SH-SY5Y (cell line): ENCODE measurements at regions not wholly inside any gene's neighbourhood (a gene's known extent, or its start where the extent isn't known, plus 50 kb on each side); places are given as distances from the start of the nearest gene placed in this dataset.
A peak's percentile ranks its signal among the peaks of the same experiment; 100 is the strongest.

Source experiments
- GATA2 ChIP-seq: IDR thresholded peaks from 2 replicates; pipeline ENCODE4 v1.6.1; 2011; ENCODE audit warnings: mild to moderate bottlenecking, low read depth, low read length
- GATA3 ChIP-seq: IDR thresholded peaks from 2 replicates; pipeline ENCODE4 v1.6.1; 2011; ENCODE audit warnings: low read depth, mild to moderate bottlenecking, low read length, moderate library complexity

DNA sequence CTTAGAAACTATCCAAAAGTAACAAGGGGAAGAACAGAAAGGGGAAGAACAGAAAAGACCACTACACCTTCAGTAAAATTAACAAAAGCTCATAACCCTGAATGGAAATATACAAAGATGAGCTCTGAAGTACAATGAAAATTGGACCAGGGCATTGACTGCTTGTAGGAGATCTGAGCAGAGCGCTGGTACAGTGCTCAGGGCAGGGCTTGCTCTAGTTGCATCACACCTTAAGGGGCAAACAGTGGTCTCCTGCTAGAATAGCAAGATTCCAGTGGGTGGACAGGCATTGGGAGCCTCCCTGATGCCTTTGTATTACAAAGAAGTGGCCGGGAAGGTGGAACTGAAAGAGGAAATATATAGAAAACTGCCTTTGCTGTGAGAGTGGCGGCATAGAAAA, 111.9 kb upstream of the RGS1 start:
- no peak for TF ChIP-seq GATA2
- TF ChIP-seq GATA3 = no peak

- TF ChIP-seq GATA3 (no peak), GATA2 (no peak)
These were observed 101.4 kb upstream of the RGS1 start for GRCh38 chr1:192474080-192474683.

- TF ChIP-seq GATA2 (no peak), GATA3 (no peak)
These were observed 100.2 kb upstream of the RGS1 start for GRCh38 chr1:192475329-192475728.

DNA sequence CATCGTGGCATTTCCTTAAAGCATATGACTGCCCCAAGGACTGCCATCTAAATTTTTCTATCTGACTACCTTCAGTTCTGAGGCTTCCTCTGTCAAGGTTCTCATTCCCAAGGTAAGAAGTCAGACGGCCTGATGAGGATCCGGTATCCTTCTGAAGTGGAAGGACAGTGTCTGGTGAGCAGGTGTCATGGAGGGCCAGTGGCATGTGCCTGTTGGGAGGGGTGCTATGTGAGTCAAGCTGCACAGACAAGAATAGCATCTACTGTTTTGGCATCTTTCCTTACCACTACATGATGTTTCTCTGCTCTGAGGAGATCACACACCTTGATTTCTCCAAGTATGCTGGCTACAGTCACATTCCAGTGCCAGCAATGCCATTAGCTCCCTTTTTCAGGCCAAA, 99.6 kb upstream of the RGS1 start:
- TF ChIP-seq GATA3 (no peak), GATA2 (no peak)

DNA sequence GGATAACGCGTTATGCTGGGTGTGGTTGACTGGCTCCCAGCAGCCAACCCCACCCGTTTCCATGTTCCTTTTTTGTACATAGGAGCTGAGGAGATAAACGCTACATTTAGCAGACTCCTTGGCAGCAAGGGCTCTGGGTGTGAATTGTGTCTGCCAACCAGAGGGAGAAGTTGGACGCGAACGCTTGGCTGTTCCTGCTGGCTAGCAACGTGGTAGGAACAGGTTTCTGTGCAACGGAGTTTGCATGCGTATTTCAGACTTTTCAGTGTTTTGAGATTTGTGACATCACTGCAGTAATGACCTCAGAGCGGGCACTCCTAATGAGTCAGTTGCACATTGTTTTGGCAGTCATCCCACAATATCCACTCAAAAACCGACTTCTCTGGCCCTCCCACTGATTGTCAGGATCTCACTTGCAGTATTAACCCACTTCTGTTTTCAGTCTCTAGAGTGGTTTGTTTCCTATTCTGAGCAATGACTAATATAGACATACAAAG, 98.7 kb upstream of the RGS1 start:
- TF ChIP-seq GATA2 (no peak), GATA3 (no peak)

DNA sequence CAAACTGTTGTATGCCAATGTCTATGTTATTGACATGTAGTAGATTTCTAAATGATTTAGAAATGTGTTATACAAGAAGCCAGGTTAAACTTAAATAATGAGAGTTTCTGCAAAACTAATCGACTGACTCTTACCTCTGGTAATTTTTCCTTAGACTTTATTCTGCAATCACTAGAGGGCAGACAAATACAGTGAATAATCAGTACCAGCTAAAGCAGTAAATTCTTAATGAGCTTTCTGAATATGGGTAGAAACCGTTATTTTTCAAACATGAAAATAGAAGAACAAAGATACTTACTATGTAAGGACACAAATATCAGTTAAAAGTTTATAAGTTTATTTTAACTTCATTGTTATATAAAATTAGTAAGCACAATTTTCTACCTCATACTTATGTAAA, 97.9 kb upstream of the RGS1 start:
- no peak for TF ChIP-seq GATA3
- TF ChIP-seq GATA2 = no peak

DNA sequence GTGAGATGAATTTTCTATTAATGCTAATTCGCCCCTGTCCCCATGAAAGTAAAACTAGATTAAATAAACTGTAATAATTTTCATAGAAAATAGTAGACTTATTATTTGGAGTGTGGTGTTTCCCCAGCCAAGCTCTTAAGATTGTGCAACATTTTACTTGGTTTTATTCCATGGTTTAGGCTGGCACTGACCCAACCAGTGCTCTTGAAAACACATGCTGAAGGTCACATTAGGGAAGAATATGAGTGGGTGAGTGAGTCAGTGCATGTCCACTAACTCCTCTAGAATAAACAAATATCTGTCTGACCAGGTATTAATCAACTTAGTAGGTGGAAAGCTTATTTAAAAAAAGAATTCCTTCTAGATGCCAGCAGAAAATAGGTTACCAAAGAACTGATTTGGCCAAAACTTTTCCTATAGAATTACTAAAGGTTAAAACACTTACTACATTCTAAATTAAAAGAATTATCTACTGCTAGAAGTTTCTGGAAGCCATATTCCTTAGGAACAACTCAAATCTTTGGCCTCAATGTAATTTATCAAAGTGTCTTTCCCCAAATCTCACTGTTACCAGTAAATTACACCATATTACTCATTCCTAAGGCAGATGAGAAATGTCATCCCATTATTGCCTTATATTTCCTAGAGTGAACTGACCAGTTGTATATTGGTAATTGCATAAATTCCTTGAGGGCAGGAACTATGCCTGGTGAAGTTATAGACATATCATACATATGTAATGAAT, 89.7 kb upstream of the RGS1 start:
- no peak for TF ChIP-seq GATA3
- TF ChIP-seq GATA2 = no peak

GRCh38 chr1:192488058-192488457, 87.5 kb upstream of the RGS1 start:
- TF ChIP-seq GATA3 = no peak
- no peak for TF ChIP-seq GATA2

- TF ChIP-seq GATA2 (peak; percentile 47), GATA3 (no peak)
These were observed 86.5 kb upstream of the RGS1 start for GRCh38 chr1:192489047-192489446.

GRCh38 chr1:192489748-192490147, 85.8 kb upstream of the RGS1 start:
- peak; percentile 63 for TF ChIP-seq GATA2
- TF ChIP-seq GATA3 = no peak

GRCh38 chr1:192491804-192492554, 83.6 kb upstream of the RGS1 start:
- no peak for TF ChIP-seq GATA2
- no peak for TF ChIP-seq GATA3

- TF ChIP-seq GATA3 = no peak
- TF ChIP-seq GATA2 = no peak
These were observed 82.0 kb upstream of the RGS1 start for GRCh38 chr1:192493584-192493983.

DNA sequence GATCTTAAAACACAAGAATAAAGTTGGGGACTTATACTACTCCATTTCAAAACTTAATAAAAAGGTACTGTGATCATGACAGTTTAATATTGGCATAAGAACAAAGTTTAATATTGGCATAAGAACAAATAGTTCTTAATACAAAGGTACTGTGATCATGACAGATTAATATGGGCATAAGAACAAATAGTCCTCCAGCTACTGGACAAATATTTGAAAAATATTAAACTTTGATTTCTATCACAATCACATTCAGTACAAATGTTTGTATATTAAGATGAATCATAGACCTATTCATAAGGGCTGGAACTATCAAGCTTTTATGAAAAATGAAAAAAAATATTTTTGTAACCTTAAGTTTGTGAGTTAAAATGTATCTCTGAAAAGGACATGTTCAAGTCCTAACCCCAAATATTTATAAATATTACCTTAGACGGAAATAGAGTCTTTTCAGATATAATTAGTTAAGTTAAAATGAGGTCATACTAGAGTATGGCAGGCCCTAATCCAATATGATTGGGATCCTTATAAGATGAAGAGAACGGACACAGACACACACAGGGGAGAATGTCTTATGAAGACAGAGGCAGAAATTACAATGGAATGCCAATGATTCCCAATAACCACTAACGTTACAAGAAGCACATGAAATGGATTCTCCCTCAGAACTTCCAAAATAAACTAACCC, 79.1 kb upstream of the RGS1 start:
- TF ChIP-seq GATA3 (no peak), GATA2 (no peak)

DNA sequence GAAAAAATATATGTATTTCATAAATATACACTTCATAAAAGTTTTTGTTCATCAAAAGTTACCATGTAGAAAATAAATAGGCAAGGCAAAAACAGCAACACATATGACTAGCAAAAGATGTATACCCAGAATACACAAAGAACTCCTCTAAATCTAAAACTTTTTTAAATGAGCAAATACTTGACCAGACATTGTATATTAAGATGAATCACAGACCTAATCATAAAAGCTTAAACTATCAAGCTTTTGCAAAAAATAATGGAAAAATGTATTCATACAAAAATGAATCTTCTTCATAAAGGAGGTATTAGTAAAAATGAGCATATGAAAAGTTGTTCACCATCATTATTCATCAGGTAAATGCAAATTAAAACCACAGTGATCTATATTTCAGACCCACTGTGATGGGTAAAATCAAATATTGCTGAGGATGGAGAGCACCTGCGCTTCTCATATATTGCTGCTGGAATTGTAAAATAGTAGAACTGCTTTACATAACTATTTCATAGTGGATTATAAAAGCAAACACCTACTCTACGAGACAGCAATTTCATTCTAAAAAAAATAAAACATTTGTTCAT, 78.3 kb upstream of the RGS1 start:
- TF ChIP-seq GATA2 = no peak
- no peak for TF ChIP-seq GATA3
